ENCODE measurements at regions not wholly inside any gene's neighbourhood (a gene's known extent, or its start where the extent isn't known, plus 50 kb on each side); places are given as distances from the start of the nearest gene placed in this dataset.

- H3K4me3 ChIP-seq (replicated peaks in 1 of 4; ENCODE audit: control extremely low read depth in 1 of 4, insufficient read depth in 1 of 4, low read depth in 3 of 4, low read length in 4 of 4): no peak overlapping the region
- H3K27ac ChIP-seq (ENCODE audit: insufficient read depth, low read length): no peak overlapping the region
- H3K79me2 ChIP-seq (ENCODE audit: control insufficient read depth, insufficient read depth, low read length): no peaks in the 10 kb centered on the region
- H3K27me3 ChIP-seq (ENCODE audit: control insufficient read depth, insufficient read depth, low read length): no peaks in the 10 kb centered on the region
- H4K20me1 ChIP-seq (ENCODE audit: control insufficient read depth, extremely low read depth, insufficient read depth, low read length): no peaks in the 10 kb centered on the region
- H3K9me3 ChIP-seq (ENCODE audit: control insufficient read depth, insufficient read depth, low read depth, low read length): no peaks in the 10 kb centered on the region
- TF ChIP-seq CTCF (conservative IDR thresholded peaks at IDR 0.05 in 1 of 2, IDR thresholded peaks at IDR 0.05 in 1 of 2; ENCODE audit: low read depth in 1 of 2, low read length in 2 of 2): no peak
- no peak for TF ChIP-seq EZH2 (IDR thresholded peaks at IDR 0.05; ENCODE audit: low read length, missing control alignments)
- no peaks in the 10 kb centered on the region for H3K4me1 ChIP-seq (ENCODE audit: control insufficient read depth, extremely low read depth, insufficient read depth, low read length)
- DNase-seq (ENCODE audit: low read depth in 2 of 2): peak in 1 of 2 donors; percentile 17
- no peak overlapping the region for H3K9ac ChIP-seq (ENCODE audit: insufficient read depth, low read length)
- peak overlapping the region; percentile 54 for H2AFZ ChIP-seq (ENCODE audit: low read length)
- H3K36me3 ChIP-seq (ENCODE audit: control insufficient read depth, insufficient read depth, low read length): no peaks in the 10 kb centered on the region
- peak overlapping the region; percentile 20 for H3K4me2 ChIP-seq (ENCODE audit: extremely low read depth, insufficient read depth, low read length)
These were observed 116.0 kb upstream of the RBMS3 start for GRCh38 chr3:29164825-29165224.

- no peaks in the 10 kb centered on the region for H3K27me3 ChIP-seq (ENCODE audit: control insufficient read depth, insufficient read depth, low read length)
- no peak overlapping the region for H3K27ac ChIP-seq (ENCODE audit: insufficient read depth, low read length)
- peaks cover 5% of the 10 kb centered on the region for H3K4me1 ChIP-seq (ENCODE audit: control insufficient read depth, extremely low read depth, insufficient read depth, low read length)
- H3K9me3 ChIP-seq (ENCODE audit: control insufficient read depth, insufficient read depth, low read depth, low read length): no peaks in the 10 kb centered on the region
- H3K79me2 ChIP-seq (ENCODE audit: control insufficient read depth, insufficient read depth, low read length): no peaks in the 10 kb centered on the region
- no peak overlapping the region for H2AFZ ChIP-seq (ENCODE audit: low read length)
- TF ChIP-seq EZH2 (IDR thresholded peaks at IDR 0.05; ENCODE audit: low read length, missing control alignments) (no peak), CTCF (conservative IDR thresholded peaks at IDR 0.05 in 1 of 2, IDR thresholded peaks at IDR 0.05 in 1 of 2; ENCODE audit: low read depth in 1 of 2, low read length in 2 of 2) (no peak)
- H3K9ac ChIP-seq (ENCODE audit: insufficient read depth, low read length): no peak overlapping the region
- H3K36me3 ChIP-seq (ENCODE audit: control insufficient read depth, insufficient read depth, low read length): no peaks in the 10 kb centered on the region
- no peak overlapping the region for H3K4me2 ChIP-seq (ENCODE audit: extremely low read depth, insufficient read depth, low read length)
- peak in 1 of 2 donors; percentile 17 for DNase-seq (ENCODE audit: low read depth in 2 of 2)
- no peaks in the 10 kb centered on the region for H4K20me1 ChIP-seq (ENCODE audit: control insufficient read depth, extremely low read depth, insufficient read depth, low read length)
- H3K4me3 ChIP-seq (replicated peaks in 1 of 4; ENCODE audit: control extremely low read depth in 1 of 4, insufficient read depth in 1 of 4, low read depth in 3 of 4, low read length in 4 of 4): no peak overlapping the region
These were observed 113.7 kb upstream of the RBMS3 start for GRCh38 chr3:29167180-29167579.

GRCh38 chr3:29168081-29168480 is 112.8 kb upstream of the RBMS3 start:
- no peak for TF ChIP-seq EZH2 (IDR thresholded peaks at IDR 0.05; ENCODE audit: low read length, missing control alignments)
- no peak for TF ChIP-seq CTCF (conservative IDR thresholded peaks at IDR 0.05 in 1 of 2, IDR thresholded peaks at IDR 0.05 in 1 of 2; ENCODE audit: low read depth in 1 of 2, low read length in 2 of 2)
- no peak overlapping the region for H3K4me2 ChIP-seq (ENCODE audit: extremely low read depth, insufficient read depth, low read length)
- DNase-seq (ENCODE audit: low read depth in 2 of 2): no peak
- no peak overlapping the region for H3K27ac ChIP-seq (ENCODE audit: insufficient read depth, low read length)
- no peaks in the 10 kb centered on the region for H4K20me1 ChIP-seq (ENCODE audit: control insufficient read depth, extremely low read depth, insufficient read depth, low read length)
- H3K4me3 ChIP-seq (replicated peaks in 1 of 4; ENCODE audit: control extremely low read depth in 1 of 4, insufficient read depth in 1 of 4, low read depth in 3 of 4, low read length in 4 of 4): no peak overlapping the region
- no peaks in the 10 kb centered on the region for H3K27me3 ChIP-seq (ENCODE audit: control insufficient read depth, insufficient read depth, low read length)
- peaks cover 5% of the 10 kb centered on the region for H3K4me1 ChIP-seq (ENCODE audit: control insufficient read depth, extremely low read depth, insufficient read depth, low read length)
- H3K36me3 ChIP-seq (ENCODE audit: control insufficient read depth, insufficient read depth, low read length): no peaks in the 10 kb centered on the region
- no peak overlapping the region for H2AFZ ChIP-seq (ENCODE audit: low read length)
- no peaks in the 10 kb centered on the region for H3K79me2 ChIP-seq (ENCODE audit: control insufficient read depth, insufficient read depth, low read length)
- H3K9ac ChIP-seq (ENCODE audit: insufficient read depth, low read length): no peak overlapping the region
- H3K9me3 ChIP-seq (ENCODE audit: control insufficient read depth, insufficient read depth, low read depth, low read length): no peaks in the 10 kb centered on the region

Data from fibroblast of lung (primary cell).